ENCODE measurements at regions not wholly inside any gene's neighbourhood (a gene's known extent, or its start where the extent isn't known, plus 50 kb on each side); places are given as distances from the start of the nearest gene placed in this dataset.

GRCh38 chr5:61678966-61679365 lies 346.9 kb downstream of the ZSWIM6 start:
- no peak for TF ChIP-seq CTCF (IDR thresholded peaks at IDR 0.05)
- no peak for TF ChIP-seq POLR2A (IDR thresholded peaks at IDR 0.05)
